NB4 (cell line): ENCODE measurements at regions not wholly inside any gene's neighbourhood (a gene's known extent, or its start where the extent isn't known, plus 50 kb on each side); places are given as distances from the start of the nearest gene placed in this dataset.

Source experiments
- DNase-seq: peaks from one replicate; pipeline ENCODE4 v3.0.0; 2010; ENCODE audit warnings: low read depth
- H3K4me3 ChIP-seq: one replicate; pipeline ENCODE4 v1.5.1; 2011; ENCODE audit warnings: mild to moderate bottlenecking, low read depth, low read length, moderate library complexity
- CTCF ChIP-seq: IDR thresholded peaks from one replicate; pipeline ENCODE4 v1.5.1; 2012; ENCODE audit warnings: low read depth, low read length
- MAX ChIP-seq: IDR thresholded peaks from 2 replicates; pipeline ENCODE4 v1.6.1; 2011; ENCODE audit warnings: low read depth, low read length
- MYC ChIP-seq: IDR thresholded peaks from 2 replicates; pipeline ENCODE4 v1.6.1; 2011; ENCODE audit warnings: low read depth, low read length
- POLR2A ChIP-seq: IDR thresholded peaks from 2 replicates; pipeline ENCODE4 v1.6.1; 2011; ENCODE audit warnings: mild to moderate bottlenecking; ENCODE audit not compliant: insufficient read length; ENCODE audit errors: extremely low read depth

GRCh38 chr2:176963568-176964287 lies 248.9 kb upstream of the HNRNPA3 start:
- H3K4me3 ChIP-seq = no peak overlapping the region
- TF ChIP-seq MYC = no peak
- DNase-seq = no peak

GRCh38 chr2:176967911-176968450 lies 244.6 kb upstream of the HNRNPA3 start:
- peak; percentile 13 for DNase-seq
- TF ChIP-seq CTCF (no peak), POLR2A (no peak), MYC (no peak), MAX (no peak)
- no peak overlapping the region for H3K4me3 ChIP-seq

- H3K4me3 ChIP-seq = no peak overlapping the region
- TF ChIP-seq MAX (no peak), CTCF (no peak), POLR2A (no peak), MYC (no peak)
- DNase-seq = no peak
Measured at GRCh38 chr2:176969642-176970359, 242.8 kb upstream of the HNRNPA3 start.

- no peak overlapping the region for H3K4me3 ChIP-seq
- TF ChIP-seq POLR2A (no peak), CTCF (no peak), MAX (no peak), MYC (no peak)
- no peak for DNase-seq
Measured at GRCh38 chr2:176976736-176977685, 235.6 kb upstream of the HNRNPA3 start.

GRCh38 chr2:176978921-176979320 lies 233.7 kb upstream of the HNRNPA3 start:
- no peak for TF ChIP-seq POLR2A
- TF ChIP-seq MYC = no peak
- TF ChIP-seq CTCF = no peak
- no peak for TF ChIP-seq MAX
- H3K4me3 ChIP-seq = no peak overlapping the region
- DNase-seq = no peak
